ENCODE measurements at regions not wholly inside any gene's neighbourhood (a gene's known extent, or its start where the extent isn't known, plus 50 kb on each side); places are given as distances from the start of the nearest gene placed in this dataset.

- no peak overlapping the region for H3K4me3 Mint-ChIP-seq (ENCODE audit: unreplicated experiment)
- no peak for DNase-seq (ENCODE audit: extremely low spot score, unreplicated experiment)
- peaks cover 17% of the 10 kb centered on the region for H3K9me3 Mint-ChIP-seq (ENCODE audit: unreplicated experiment)
- H3K27me3 Mint-ChIP-seq (ENCODE audit: unreplicated experiment), result peaks cover 9% of the 10 kb centered on the region
- no peak overlapping the region for H3K27ac Mint-ChIP-seq (ENCODE audit: unreplicated experiment)
- H3K4me1 Mint-ChIP-seq (ENCODE audit: unreplicated experiment), result no peaks in the 10 kb centered on the region
- H3K36me3 Mint-ChIP-seq (ENCODE audit: unreplicated experiment), result no peaks in the 10 kb centered on the region
- TF ChIP-seq CTCF (IDR thresholded peaks at IDR 0.05), result no peak
These were observed 98.2 kb upstream of the ESR1 start for GRCh38 chr6:151709329-151709728.

- Mint-ChIP-seq H3K27ac (ENCODE audit: unreplicated experiment) (no peak overlapping the region), H3K36me3 (ENCODE audit: unreplicated experiment) (no peaks in the 10 kb centered on the region), H3K27me3 (ENCODE audit: unreplicated experiment) (peaks cover 5% of the 10 kb centered on the region), H3K4me1 (ENCODE audit: unreplicated experiment) (no peaks in the 10 kb centered on the region), H3K9me3 (ENCODE audit: unreplicated experiment) (peaks cover 17% of the 10 kb centered on the region), H3K4me3 (ENCODE audit: unreplicated experiment) (no peak overlapping the region)
- DNase-seq (ENCODE audit: extremely low spot score, unreplicated experiment), result no peak
- TF ChIP-seq CTCF (IDR thresholded peaks at IDR 0.05), result no peak
These were observed 91.0 kb upstream of the ESR1 start for GRCh38 chr6:151716526-151716932.

GRCh38 chr6:151719070-151719469, 88.4 kb upstream of the ESR1 start:
- Mint-ChIP-seq H3K27ac (ENCODE audit: unreplicated experiment) (no peak overlapping the region), H3K4me1 (ENCODE audit: unreplicated experiment) (no peaks in the 10 kb centered on the region), H3K36me3 (ENCODE audit: unreplicated experiment) (no peaks in the 10 kb centered on the region), H3K27me3 (ENCODE audit: unreplicated experiment) (peaks cover 5% of the 10 kb centered on the region), H3K9me3 (ENCODE audit: unreplicated experiment) (peaks cover 1% of the 10 kb centered on the region), H3K4me3 (ENCODE audit: unreplicated experiment) (no peak overlapping the region)
- no peak for DNase-seq (ENCODE audit: extremely low spot score, unreplicated experiment)
- no peak for TF ChIP-seq CTCF (IDR thresholded peaks at IDR 0.05)

GRCh38 chr6:151721146-151721545, 86.3 kb upstream of the ESR1 start:
- H3K9me3 Mint-ChIP-seq (ENCODE audit: unreplicated experiment), result no peaks in the 10 kb centered on the region
- H3K36me3 Mint-ChIP-seq (ENCODE audit: unreplicated experiment), result no peaks in the 10 kb centered on the region
- no peak for DNase-seq (ENCODE audit: extremely low spot score, unreplicated experiment)
- TF ChIP-seq CTCF (IDR thresholded peaks at IDR 0.05), result no peak
- no peaks in the 10 kb centered on the region for H3K4me1 Mint-ChIP-seq (ENCODE audit: unreplicated experiment)
- no peak overlapping the region for H3K4me3 Mint-ChIP-seq (ENCODE audit: unreplicated experiment)
- H3K27ac Mint-ChIP-seq (ENCODE audit: unreplicated experiment), result no peak overlapping the region
- peaks cover 5% of the 10 kb centered on the region for H3K27me3 Mint-ChIP-seq (ENCODE audit: unreplicated experiment)

GRCh38 chr6:151721671-151722070, 85.8 kb upstream of the ESR1 start:
- no peak overlapping the region for H3K4me3 Mint-ChIP-seq (ENCODE audit: unreplicated experiment)
- no peak for TF ChIP-seq CTCF (IDR thresholded peaks at IDR 0.05)
- H3K4me1 Mint-ChIP-seq (ENCODE audit: unreplicated experiment), result no peaks in the 10 kb centered on the region
- no peak overlapping the region for H3K27ac Mint-ChIP-seq (ENCODE audit: unreplicated experiment)
- H3K9me3 Mint-ChIP-seq (ENCODE audit: unreplicated experiment), result no peaks in the 10 kb centered on the region
- peaks cover 5% of the 10 kb centered on the region for H3K27me3 Mint-ChIP-seq (ENCODE audit: unreplicated experiment)
- no peak for DNase-seq (ENCODE audit: extremely low spot score, unreplicated experiment)
- H3K36me3 Mint-ChIP-seq (ENCODE audit: unreplicated experiment), result no peaks in the 10 kb centered on the region

All from osteocyte (in vitro differentiated cells).